H1 (cell line): ENCODE measurements at regions not wholly inside any gene's neighbourhood (a gene's known extent, or its start where the extent isn't known, plus 50 kb on each side); places are given as distances from the start of the nearest gene placed in this dataset.

Experiments used
- CTCF ChIA-PET: fragments of 300-600 bp; sonication (Branson Sonifier 250); formaldehyde crosslinking; loops from one replicate; lab custom pipeline; 2021; ENCODE audit not compliant: partially characterized antibody; lab: Charles Lee
- POLR2A ChIA-PET: fragments of 300-600 bp; sonication (Branson Sonifier 250); formaldehyde crosslinking; loops from one replicate; lab custom pipeline; 2021; ENCODE audit warnings: inconsistent platforms; ENCODE audit not compliant: partially characterized antibody; lab: Charles Lee
- DNase-seq, 2 experiments: peaks; one replicate each; pipeline versions ENCODE4 v3.0.0 to v3.0.0-alpha.2; 2010 to 2022; ENCODE audit warnings: low spot score in 2 of 2, low read depth in 1 of 2, mixed read lengths in 1 of 2
- FAIRE-seq: peaks from 2 replicates; lab custom pipeline; 2011; peaks lifted over from hg19 to GRCh38; lab: Jason Lieb, UNC
- H2AFZ ChIP-seq: 2 replicates; pipeline ENCODE4 v1.8.1; 2012; ENCODE audit warnings: low read length, inconsistent platforms
- H2AK5ac ChIP-seq: 2 replicates; pipeline ENCODE4 v1.6.1; 2013; ENCODE audit warnings: low read depth, low read length
- H2BK120ac ChIP-seq: replicated peaks from 2 replicates; pipeline ENCODE3; 2013; ENCODE audit warnings: low read depth, low read length, inconsistent platforms
- H2BK12ac ChIP-seq: 2 replicates; pipeline ENCODE4 v1.6.1; 2013; ENCODE audit warnings: low read depth, low read length
- H2BK15ac ChIP-seq: 2 replicates; pipeline ENCODE4 v1.6.1; 2013; ENCODE audit warnings: low read length
- H2BK20ac ChIP-seq: 2 replicates; pipeline ENCODE4 v1.6.1; 2013; ENCODE audit warnings: low read length
- H2BK5ac ChIP-seq: 2 replicates; pipeline ENCODE4 v1.6.1; 2013; ENCODE audit warnings: low read depth, low read length
- H3K14ac ChIP-seq: 2 replicates; pipeline ENCODE4 v1.6.1; 2013; ENCODE audit warnings: inconsistent platforms; ENCODE audit not compliant: insufficient read length
- H3K18ac ChIP-seq: 2 replicates; pipeline ENCODE4 v1.6.1; 2013; ENCODE audit warnings: low read length; ENCODE audit errors: extremely low read depth
- H3K23ac ChIP-seq: 2 replicates; pipeline ENCODE4 v1.6.1; 2013; ENCODE audit warnings: inconsistent platforms; ENCODE audit not compliant: insufficient read length
- H3K23me2 ChIP-seq: 2 replicates; pipeline ENCODE4 v1.6.1; 2013; ENCODE audit warnings: low read depth, low read length
- H3K27ac ChIP-seq: 2 replicates; pipeline ENCODE4 v1.6.1; 2011; ENCODE audit warnings: low read depth, low read length, inconsistent platforms
- H3K27me3 ChIP-seq, 4 experiments: replicated peaks in 1 of 4; 1 replicate in 1 of 4; 2 replicates in 3 of 4; pipeline versions ENCODE4 v1.6.1 to v1.8.1; 2011 to 2013; ENCODE audit warnings: low read length in 3 of 4, mild to moderate bottlenecking in 3 of 4, inconsistent platforms in 2 of 4, mixed read lengths in 2 of 4, moderate library complexity in 1 of 4; ENCODE audit not compliant: control insufficient read depth in 3 of 4, insufficient read depth in 3 of 4; ENCODE audit errors: extremely low read depth in 1 of 4
- H3K36me3 ChIP-seq, 4 experiments: 2 replicates each; pipeline versions ENCODE4 v1.6.1 to v1.8.1; 2011 to 2013; ENCODE audit warnings: mild to moderate bottlenecking in 4 of 4, low read length in 3 of 4, moderate library complexity in 2 of 4, control low read depth in 1 of 4, inconsistent platforms in 1 of 4; ENCODE audit not compliant: insufficient read depth in 4 of 4, control insufficient read depth in 2 of 4
- H3K4ac ChIP-seq: replicated peaks from 2 replicates; pipeline ENCODE3; 2013; ENCODE audit warnings: low read length, low read depth, mixed read lengths, inconsistent platforms; ENCODE audit not compliant: insufficient read length
- H3K4me1 ChIP-seq, 4 experiments: replicated peaks in 1 of 4; 1 replicate in 1 of 4; 2 replicates in 3 of 4; pipeline versions ENCODE4 v1.6.1 to v1.8.1; 2011 to 2013; ENCODE audit warnings: low read length in 3 of 4, inconsistent platforms in 2 of 4, mixed read lengths in 1 of 4; ENCODE audit not compliant: insufficient read depth in 4 of 4, control insufficient read depth in 3 of 4
- H3K4me2 ChIP-seq, 2 experiments: 2 replicates each; pipeline versions ENCODE4 v1.6.1 to v1.8.1; 2011 to 2013; ENCODE audit warnings: low read depth in 2 of 2, low read length in 2 of 2, control low read depth in 1 of 2, inconsistent platforms in 1 of 2, mild to moderate bottlenecking in 1 of 2; ENCODE audit not compliant: insufficient read depth in 1 of 2
- H3K4me3 ChIP-seq, 4 experiments: fragments of 200-600, 300-600 bp in 1 of 4; sonication (generic), shearing (Covaris generic), sonication (Bioruptor Twin) in 1 of 4; 2 replicates each; pipeline versions ENCODE4 v1.5.1 to v1.8.1; 2011 to 2016; ENCODE audit warnings: low read length in 4 of 4, low read depth in 3 of 4, control low read depth in 2 of 4, inconsistent platforms in 2 of 4, mild to moderate bottlenecking in 2 of 4, mixed read lengths in 1 of 4, moderate library complexity in 1 of 4; ENCODE audit not compliant: insufficient read depth in 2 of 4; ENCODE audit errors: extremely low read depth in 1 of 4
- H3K56ac ChIP-seq: replicated peaks from 2 replicates; pipeline ENCODE3; 2013; ENCODE audit warnings: low read depth, mild to moderate bottlenecking, mixed read lengths, low read length, inconsistent platforms; ENCODE audit not compliant: insufficient read length
- H3K79me1 ChIP-seq: 2 replicates; pipeline ENCODE4 v1.6.1; 2013; ENCODE audit warnings: low read depth, low read length, control low read depth
- H3K79me2 ChIP-seq, 2 experiments: 2 replicates each; pipeline versions ENCODE4 v1.6.1 to v1.8.1; 2012 to 2013; ENCODE audit warnings: low read length in 2 of 2, mild to moderate bottlenecking in 2 of 2, inconsistent platforms in 1 of 2; ENCODE audit not compliant: insufficient read depth in 2 of 2, control insufficient read depth in 1 of 2
- H3K9ac ChIP-seq, 4 experiments: replicated peaks in 1 of 4; 1 replicate in 1 of 4; 2 replicates in 3 of 4; pipeline versions ENCODE4 v1.6.1 to v1.8.1; 2011 to 2013; ENCODE audit warnings: low read depth in 3 of 4, low read length in 3 of 4, control low read depth in 2 of 4, mild to moderate bottlenecking in 2 of 4, moderate library complexity in 2 of 4, inconsistent platforms in 1 of 4; ENCODE audit errors: extremely low read depth in 1 of 4
- H3K9me3 ChIP-seq, 2 experiments: 2 replicates each; pipeline versions ENCODE4 v1.6.1 to v1.8.1; 2012 to 2013; ENCODE audit warnings: mild to moderate bottlenecking in 2 of 2, moderate library complexity in 2 of 2, control low read depth in 1 of 2, inconsistent platforms in 1 of 2, low read depth in 1 of 2, low read length in 1 of 2, mixed read lengths in 1 of 2; ENCODE audit not compliant: insufficient read depth in 2 of 2
- H4K20me1 ChIP-seq, 2 experiments: replicated peaks in 1 of 2; 2 replicates each; pipeline versions ENCODE3 to v1.8.1; 2011 to 2013; ENCODE audit warnings: inconsistent platforms in 2 of 2, low read length in 2 of 2, mild to moderate bottlenecking in 1 of 2; ENCODE audit not compliant: insufficient read depth in 2 of 2, control insufficient read depth in 1 of 2
- H4K5ac ChIP-seq: 2 replicates; pipeline ENCODE4 v1.6.1; 2013; ENCODE audit warnings: low read length, low read depth, mixed read lengths, inconsistent platforms; ENCODE audit not compliant: insufficient read length
- H4K8ac ChIP-seq: 2 replicates; pipeline ENCODE4 v1.8.0; 2013; ENCODE audit warnings: mild to moderate bottlenecking, moderate library complexity, low read length, inconsistent platforms; ENCODE audit not compliant: insufficient read depth; ENCODE audit errors: extremely low read depth
- H4K91ac ChIP-seq: replicated peaks from 2 replicates; pipeline ENCODE3; 2013; ENCODE audit warnings: low read length, mixed read lengths, inconsistent platforms; ENCODE audit not compliant: insufficient read length
- BACH1 ChIP-seq: IDR thresholded peaks from 2 replicates; pipeline ENCODE4 v1.6.1; 2012; ENCODE audit warnings: low read length, improper control_type of control experiment
- CTBP2 ChIP-seq: IDR thresholded peaks from 2 replicates; pipeline ENCODE4 v1.7.0; 2011; ENCODE audit warnings: borderline replicate concordance, mild to moderate bottlenecking, moderate library complexity, mixed read lengths, low read length; ENCODE audit not compliant: insufficient read depth, insufficient read length
- EP300 ChIP-seq, 2 experiments: IDR thresholded peaks; 1 replicate in 1 of 2; 2 replicates in 1 of 2; pipeline ENCODE4 v1.6.1; 2011 to 2012; ENCODE audit warnings: low read depth in 2 of 2, low read length in 2 of 2, mild to moderate bottlenecking in 2 of 2, borderline replicate concordance in 1 of 2, inconsistent platforms in 1 of 2, moderate library complexity in 1 of 2
- KDM5A ChIP-seq: fragments of 200-600 bp; IDR thresholded peaks from 2 replicates; pipeline ENCODE4 v1.7.1; 2012; ENCODE audit warnings: mild to moderate bottlenecking, low read length, inconsistent platforms, mixed read lengths
- POU5F1 ChIP-seq: IDR thresholded peaks from 2 replicates; pipeline ENCODE4 v1.6.1; 2011; ENCODE audit warnings: low read depth, mild to moderate bottlenecking, low read length, moderate library complexity
- RXRA ChIP-seq: IDR thresholded peaks from 2 replicates; pipeline ENCODE4 v1.6.1; 2011; ENCODE audit warnings: low read depth, mild to moderate bottlenecking, low read length, moderate library complexity; ENCODE audit not compliant: insufficient read depth
- TAF1 ChIP-seq: IDR thresholded peaks from 2 replicates; pipeline ENCODE4 v1.6.1; 2011; ENCODE audit warnings: mild to moderate bottlenecking, low read depth, low read length
- WGBS, 2 experiments: shearing (Covaris generic) in 1 of 2; methylation state at CpG; one replicate each; pipeline versions ENCODE4 v1.1.6 to v1.1.7; 2013 to 2015; ENCODE audit warnings: low lambda C conversion rate in 2 of 2, mixed read lengths in 2 of 2, inconsistent platforms in 1 of 2, low coverage in 1 of 2, missing lambda C conversion rate in 1 of 2; ENCODE audit not compliant: insufficient replicate concordance in 2 of 2, insufficient coverage in 1 of 2, insufficient read length in 1 of 2; ENCODE audit errors: extremely low coverage in 1 of 2, missing lambda C conversion rate in 1 of 2; 5-methylcytosine and 5-hydroxymethylcytosine counted together

GRCh38 chr1:199751962-199752687 is 275.4 kb upstream of the NR5A2 start:
- Histone ChIP-seq H2BK20ac (no peak overlapping the region), H2BK5ac (no peak overlapping the region), H3K56ac (no peak overlapping the region), H3K4ac (no peak overlapping the region), H2BK12ac (no peak overlapping the region), H3K18ac (no peak overlapping the region), H4K20me1 (no peaks in the 10 kb centered on the region), H3K23me2 (no peaks in the 10 kb centered on the region), H4K8ac (no peak overlapping the region), H3K4me2 (no peak overlapping the region), H3K79me2 (no peaks in the 10 kb centered on the region), H3K4me3 (no peak overlapping the region), H3K4me1 (peaks cover 0 to 8% (median 5%) of the 10 kb centered on the region in 4 experiments; a peak in 6 of 7 replicates), H3K9ac (no peak overlapping the region), H3K9me3 (peaks cover 5% of the 10 kb centered on the region in 2 experiments; a peak in 3 of 4 replicates), H3K36me3 (no peaks in the 10 kb centered on the region; a peak in 1 of 8 replicates), H2BK120ac (no peak overlapping the region), H3K14ac (no peak overlapping the region), H4K91ac (no peak overlapping the region), H2AFZ (peak overlapping the region; percentile 40; the same call in 1 of the 2 replicates), H4K5ac (no peak overlapping the region), H2BK15ac (no peak overlapping the region), H3K23ac (no peak overlapping the region), H3K27me3 (peaks cover 0 to 2% (median 0%) of the 10 kb centered on the region in 4 experiments; a peak in 2 of 7 replicates), H3K79me1 (no peaks in the 10 kb centered on the region), H3K27ac (no peak overlapping the region), H2AK5ac (no peak overlapping the region)
- FAIRE-seq (no peak), DNase-seq (no peak)
- WGBS, 2 experiments: 100% methylated on average over 4 of the region's 4 CpGs; no CpG with 5 or more reads in 1 of the 2 experiments
- ChIA-PET CTCF (no interaction called here), POLR2A (interaction anchor here (1.1 kb wide), 1 partner anchor 10 kb away, joined by 3 read pairs; no protein-coding TSS in a partner anchor)
- TF ChIP-seq POU5F1 (no peak), RXRA (no peak), EP300 (IDR thresholded peaks at IDR 0.05; ENCODE audit: borderline replicate concordance in 1 of 2, low read depth in 2 of 2, low read length in 2 of 2) (no peak), BACH1 (no peak), TAF1 (no peak), CTBP2 (no peak), KDM5A (no peak)
